ENCODE measurements at regions not wholly inside any gene's neighbourhood (a gene's known extent, or its start where the extent isn't known, plus 50 kb on each side); places are given as distances from the start of the nearest gene placed in this dataset.

DNA sequence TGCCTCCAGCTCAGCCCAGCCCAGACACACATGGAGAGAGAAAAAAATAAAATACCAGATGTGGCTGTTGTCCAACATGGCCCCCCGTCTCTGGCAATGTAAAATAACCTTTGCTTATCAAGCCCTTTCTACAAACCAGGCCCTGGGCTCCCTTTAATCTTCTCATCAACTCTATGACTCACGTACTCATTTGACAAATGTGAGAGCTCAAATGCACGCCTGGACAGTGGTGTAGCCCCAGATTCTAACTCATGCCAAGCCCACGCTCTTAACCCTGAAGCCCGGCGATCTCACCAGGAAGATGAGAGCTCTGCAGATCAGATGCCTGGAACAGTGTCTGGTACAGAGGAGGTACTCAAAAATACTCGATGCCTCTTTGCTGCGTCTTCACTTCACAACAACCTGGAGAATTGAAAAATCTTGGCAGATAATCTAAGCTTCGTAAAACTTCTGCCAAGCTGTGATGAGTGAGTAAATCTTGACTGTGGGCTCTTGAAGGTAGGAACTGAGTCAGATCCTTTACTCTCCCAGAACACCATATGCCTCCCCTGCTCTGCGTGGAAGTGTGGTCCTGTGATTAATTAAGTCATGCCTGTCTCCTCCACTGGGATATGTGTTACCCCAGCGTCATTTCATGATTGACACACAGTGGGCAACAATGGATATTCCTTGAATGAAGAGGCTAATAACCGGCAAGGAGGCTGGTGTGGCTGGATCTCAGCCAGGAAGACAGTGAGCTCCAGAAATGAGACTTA, 102.0 kb upstream of the FSTL4 start:
- TF ChIP-seq, protein P1, sequence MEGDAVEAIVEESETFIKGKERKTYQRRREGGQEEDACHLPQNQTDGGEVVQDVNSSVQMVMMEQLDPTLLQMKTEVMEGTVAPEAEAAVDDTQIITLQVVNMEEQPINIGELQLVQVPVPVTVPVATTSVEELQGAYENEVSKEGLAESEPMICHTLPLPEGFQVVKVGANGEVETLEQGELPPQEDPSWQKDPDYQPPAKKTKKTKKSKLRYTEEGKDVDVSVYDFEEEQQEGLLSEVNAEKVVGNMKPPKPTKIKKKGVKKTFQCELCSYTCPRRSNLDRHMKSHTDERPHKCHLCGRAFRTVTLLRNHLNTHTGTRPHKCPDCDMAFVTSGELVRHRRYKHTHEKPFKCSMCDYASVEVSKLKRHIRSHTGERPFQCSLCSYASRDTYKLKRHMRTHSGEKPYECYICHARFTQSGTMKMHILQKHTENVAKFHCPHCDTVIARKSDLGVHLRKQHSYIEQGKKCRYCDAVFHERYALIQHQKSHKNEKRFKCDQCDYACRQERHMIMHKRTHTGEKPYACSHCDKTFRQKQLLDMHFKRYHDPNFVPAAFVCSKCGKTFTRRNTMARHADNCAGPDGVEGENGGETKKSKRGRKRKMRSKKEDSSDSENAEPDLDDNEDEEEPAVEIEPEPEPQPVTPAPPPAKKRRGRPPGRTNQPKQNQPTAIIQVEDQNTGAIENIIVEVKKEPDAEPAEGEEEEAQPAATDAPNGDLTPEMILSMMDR (IDR thresholded peaks at IDR 0.05), result no peak
- TF ChIP-seq POLR2A (IDR thresholded peaks at IDR 0.05) (no peak), EP300 (IDR thresholded peaks at IDR 0.05) (no peak), POLR2AphosphoS5 (IDR thresholded peaks at IDR 0.05) (no peak)
- ATAC-seq (ENCODE audit: low FRiP score in 2 of 2) (no peak), DNase-seq (peak in 1 of 2 donors; percentile 18)
- H3K36me3 ChIP-seq, result no peaks in the 10 kb centered on the region
- H3K27ac ChIP-seq, result no peak overlapping the region
- no peaks in the 10 kb centered on the region for H3K27me3 ChIP-seq
- H3K9me3 ChIP-seq, result no peaks in the 10 kb centered on the region
- H3K4me1 ChIP-seq, result peaks cover 0 to 3% (median under 1%) of the 10 kb centered on the region in 4 donors
- WGBS, 2 donors, result 63 to 69% methylated on average over 12 of the region's 12 CpGs
- H3K4me3 ChIP-seq, result no peak overlapping the region

- no peaks in the 10 kb centered on the region for H3K36me3 ChIP-seq
- H3K4me1 ChIP-seq, result peaks cover 0 to 5% (median 4%) of the 10 kb centered on the region in 4 donors
- no peak for DNase-seq
- no peaks in the 10 kb centered on the region for H3K27me3 ChIP-seq
- TF ChIP-seq POLR2A (IDR thresholded peaks at IDR 0.05), result no peak
- no peak for TF ChIP-seq POLR2AphosphoS5 (IDR thresholded peaks at IDR 0.05)
- TF ChIP-seq EP300 (IDR thresholded peaks at IDR 0.05), result no peak
- TF ChIP-seq, protein P1 (IDR thresholded peaks at IDR 0.05), result no peak
- no peak overlapping the region for H3K27ac ChIP-seq
- 86% methylated on average over 6 of the region's 6 CpGs for WGBS, 2 donors
- ATAC-seq (ENCODE audit: low FRiP score in 2 of 2), result no peak
- no peak overlapping the region for H3K4me3 ChIP-seq
- H3K9me3 ChIP-seq, result no peaks in the 10 kb centered on the region
These were observed 101.4 kb upstream of the FSTL4 start for GRCh38 chr5:133713751-133714150.

DNA sequence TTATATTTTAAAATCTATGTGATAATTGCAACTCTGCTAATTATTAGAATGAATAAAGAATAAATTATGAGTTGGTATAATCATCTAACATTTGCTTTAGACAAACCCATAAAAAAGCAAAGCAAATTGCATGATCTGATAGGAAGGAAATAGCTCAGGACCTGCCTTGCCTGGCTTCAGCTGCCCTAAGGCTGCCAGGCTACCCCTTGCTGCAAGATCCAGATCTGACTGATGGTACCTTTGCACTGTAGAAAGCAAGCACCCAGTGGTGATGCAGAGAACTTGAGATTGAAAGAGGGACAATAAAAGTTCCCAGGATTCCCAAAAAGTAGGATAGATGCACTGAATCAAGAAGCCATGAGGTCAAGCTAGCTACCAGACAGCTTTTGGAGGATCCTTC, 100.9 kb upstream of the FSTL4 start:
- no peaks in the 10 kb centered on the region for H3K27me3 ChIP-seq
- no peak for ATAC-seq (ENCODE audit: low FRiP score in 2 of 2)
- DNase-seq, result peak in 1 of 2 donors; percentile 5
- no peak overlapping the region for H3K27ac ChIP-seq
- H3K36me3 ChIP-seq, result no peaks in the 10 kb centered on the region
- TF ChIP-seq, protein P1 (IDR thresholded peaks at IDR 0.05), result no peak
- TF ChIP-seq POLR2A (IDR thresholded peaks at IDR 0.05) (no peak), POLR2AphosphoS5 (IDR thresholded peaks at IDR 0.05) (no peak), EP300 (IDR thresholded peaks at IDR 0.05) (no peak)
- no peaks in the 10 kb centered on the region for H3K9me3 ChIP-seq
- H3K4me3 ChIP-seq, result no peak overlapping the region
- H3K4me1 ChIP-seq, result peaks cover 0 to 5% (median 4%) of the 10 kb centered on the region in 4 donors

DNA sequence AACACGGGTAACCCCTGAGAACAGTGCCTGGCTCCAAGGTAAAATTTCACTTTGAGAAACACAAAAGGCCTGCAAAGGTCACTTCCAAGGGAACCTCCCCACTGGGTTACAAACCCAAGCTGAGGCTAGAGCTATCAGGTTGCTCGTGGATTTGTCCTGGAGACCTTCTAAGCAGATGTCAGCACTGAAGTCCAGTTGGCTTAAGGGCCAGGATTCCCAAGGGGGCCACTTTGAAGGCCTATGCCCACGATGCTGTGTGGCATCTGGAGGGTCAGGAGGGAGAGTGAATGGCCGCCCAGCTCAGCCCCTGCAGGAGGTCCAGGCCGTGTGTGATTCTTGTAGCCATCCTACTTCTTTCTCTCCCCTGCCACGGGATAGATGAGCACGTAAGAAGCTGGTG, 100.2 kb upstream of the FSTL4 start:
- WGBS, 2 donors, result 72 to 80% methylated on average over 4 to 7 of the region's 7 CpGs
- TF ChIP-seq, protein P1 (IDR thresholded peaks at IDR 0.05), result no peak
- TF ChIP-seq POLR2AphosphoS5 (IDR thresholded peaks at IDR 0.05), result no peak
- ATAC-seq (ENCODE audit: low FRiP score in 2 of 2), result no peak

DNA sequence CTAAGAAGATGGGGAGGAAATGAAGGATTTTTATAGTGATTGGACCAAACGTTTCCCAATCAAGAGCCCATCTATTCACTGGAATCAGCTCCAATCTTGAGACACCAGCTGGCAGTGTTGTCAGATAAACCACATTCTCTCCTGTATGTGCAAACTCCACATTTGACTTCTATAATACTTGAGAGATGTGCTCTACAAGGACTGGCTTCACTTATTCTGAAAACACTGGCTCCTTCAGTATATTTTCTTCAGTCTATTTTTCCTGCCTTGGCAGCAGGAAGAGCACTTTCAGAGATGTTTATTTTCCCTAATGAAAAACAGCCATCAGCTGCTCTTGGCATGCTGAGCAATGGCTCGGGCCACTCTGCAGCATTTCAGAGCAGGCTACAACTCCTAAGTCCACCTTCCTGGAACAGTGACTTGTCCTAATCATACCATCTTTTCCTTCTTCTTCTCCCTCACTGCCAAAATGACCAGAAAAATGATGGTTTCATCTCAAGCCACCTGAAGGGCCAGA, 96.9 kb upstream of the FSTL4 start:
- DNase-seq, result peak in 1 of 2 donors; percentile 15
- Histone ChIP-seq H3K9me3 (no peaks in the 10 kb centered on the region), H3K27ac (no peak overlapping the region), H3K4me3 (no peak overlapping the region), H3K27me3 (no peaks in the 10 kb centered on the region), H3K4me1 (peaks cover 0 to 5% (median 3%) of the 10 kb centered on the region in 4 donors), H3K36me3 (no peaks in the 10 kb centered on the region)
- TF ChIP-seq, protein P1 (IDR thresholded peaks at IDR 0.05), result no peak
- TF ChIP-seq POLR2AphosphoS5 (IDR thresholded peaks at IDR 0.05) (no peak), EP300 (IDR thresholded peaks at IDR 0.05) (no peak), POLR2A (IDR thresholded peaks at IDR 0.05) (no peak)
- ATAC-seq (ENCODE audit: low FRiP score in 2 of 2), result no peak
- WGBS, 2 donors, result 30 to 31% methylated on average over 2 of the region's 2 CpGs

More for the DNA sequence above, 100.2 kb upstream of the FSTL4 start:
- Histone ChIP-seq H3K27ac (no peak overlapping the region), H3K4me3 (no peak overlapping the region), H3K36me3 (no peaks in the 10 kb centered on the region), H3K27me3 (no peaks in the 10 kb centered on the region), H3K9me3 (no peaks in the 10 kb centered on the region), H3K4me1 (peaks cover 0 to 5% (median 4%) of the 10 kb centered on the region in 4 donors)
- DNase-seq, result peak in 1 of 2 donors; percentile 2
